Neural cell (in vitro differentiated cells): ENCODE measurements at regions not wholly inside any gene's neighbourhood (a gene's known extent, or its start where the extent isn't known, plus 50 kb on each side); places are given as distances from the start of the nearest gene placed in this dataset.

Source experiments
- EP300 ChIP-seq: fragments of 450-650 bp; conservative IDR thresholded peaks from 2 replicates; pipeline ENCODE4 v1.6.1; 2014; ENCODE audit warnings: antibody characterized with exemption, mild to moderate bottlenecking, moderate library complexity; ENCODE audit not compliant: poor library complexity, severe bottlenecking
- POLR2AphosphoS5 ChIP-seq: IDR thresholded peaks from 2 replicates; pipeline ENCODE4 v1.6.1; 2012

DNA sequence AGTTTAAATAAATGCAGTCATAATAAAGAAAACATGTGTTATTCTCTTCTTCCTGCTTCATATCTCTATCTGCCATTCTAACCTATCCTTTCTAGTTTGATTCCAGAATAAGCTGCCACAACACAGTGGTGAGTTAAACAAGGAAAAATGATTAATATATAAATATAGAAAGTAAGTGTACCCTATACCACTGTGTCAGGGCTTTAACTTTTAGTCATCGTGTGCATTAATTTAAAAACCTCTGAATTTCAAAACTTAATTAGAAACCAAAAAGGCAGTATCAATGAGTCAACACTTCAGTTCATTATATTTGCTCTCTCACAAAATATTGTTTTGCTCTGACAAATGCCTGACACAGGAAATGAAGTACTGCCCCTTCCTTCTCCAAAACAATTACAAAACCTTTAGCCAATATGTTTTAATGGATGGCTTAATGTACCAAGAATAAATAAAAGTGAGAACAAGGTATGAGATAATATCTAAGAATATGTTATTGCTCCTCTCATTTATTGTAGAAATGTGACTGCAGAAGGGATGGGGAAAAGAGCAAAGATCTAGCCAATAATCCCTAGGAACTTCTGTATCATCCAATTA is 634.8 kb downstream of the KCNT2 start:
- TF ChIP-seq EP300 (no peak), POLR2AphosphoS5 (no peak)
